HG02610 (cell line): ENCODE measurements at regions not wholly inside any gene's neighbourhood (a gene's known extent, or its start where the extent isn't known, plus 50 kb on each side); places are given as distances from the start of the nearest gene placed in this dataset.

Source experiments
- ATAC-seq: cut with Tn5 transposase; IDR thresholded peaks from one replicate; pipeline ENCODE4 v1.9.1; 2021; ENCODE audit warnings: mild to moderate bottlenecking, moderate library complexity; ENCODE audit not compliant: unreplicated experiment

DNA sequence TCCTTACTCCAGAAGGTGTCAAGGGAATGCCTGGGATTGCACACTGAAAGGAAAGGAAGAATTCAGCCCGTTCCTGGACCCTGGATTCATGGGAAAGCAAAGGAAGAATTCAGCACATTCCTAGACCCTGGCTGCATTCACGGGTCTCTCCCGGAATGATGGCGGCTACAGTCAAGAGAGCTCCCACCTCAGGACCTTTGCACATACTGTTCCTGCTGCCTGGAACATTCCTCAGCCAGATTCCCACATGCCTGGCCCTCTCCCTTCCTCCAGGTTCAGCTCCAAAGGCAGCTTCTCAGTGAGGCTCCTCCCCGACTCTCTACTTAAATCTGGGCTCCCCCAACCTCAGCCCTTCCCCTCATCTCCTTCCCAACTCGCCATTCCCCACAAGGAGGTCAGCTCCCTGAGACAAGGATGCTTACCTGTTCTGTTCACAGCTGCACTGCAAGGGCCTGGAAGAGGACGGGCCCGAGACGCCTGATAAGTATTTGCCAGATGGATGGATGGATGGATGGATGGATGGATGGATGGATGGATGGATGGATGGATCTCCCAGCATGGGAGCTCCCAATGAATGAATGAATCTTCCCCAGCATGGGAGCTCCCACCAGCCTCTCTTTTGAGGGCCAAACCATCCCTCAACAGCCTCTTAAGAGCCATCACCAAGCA is 77.4 kb downstream of the NCOR2 start:
- ATAC-seq = no peak

GRCh38 chr12:124489220-124489619 is 78.2 kb downstream of the NCOR2 start:
- ATAC-seq = no peak

DNA sequence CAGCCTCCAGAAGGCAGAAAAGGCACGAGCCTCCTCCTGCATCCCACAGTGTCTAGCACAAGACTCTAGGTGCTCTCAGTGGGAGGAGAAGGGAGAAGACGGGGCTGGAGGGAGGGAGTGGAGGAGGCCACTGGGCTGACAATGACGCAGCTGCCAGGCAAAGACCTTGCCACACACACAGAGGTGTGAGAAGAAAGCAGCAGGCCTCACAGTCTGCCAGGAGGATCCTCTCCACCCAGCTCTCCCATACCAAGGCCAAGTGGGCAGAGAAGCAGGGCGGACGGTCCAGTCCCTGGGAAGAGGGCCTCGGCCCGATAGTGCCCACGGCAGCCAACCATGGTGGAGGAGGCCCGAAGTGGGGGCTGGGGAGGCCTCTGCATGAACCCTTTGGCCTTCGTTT is 78.9 kb downstream of the NCOR2 start:
- ATAC-seq = no peak

- no peak for ATAC-seq
Observed at GRCh38 chr12:124487834-124488165, 79.6 kb downstream of the NCOR2 start.

DNA sequence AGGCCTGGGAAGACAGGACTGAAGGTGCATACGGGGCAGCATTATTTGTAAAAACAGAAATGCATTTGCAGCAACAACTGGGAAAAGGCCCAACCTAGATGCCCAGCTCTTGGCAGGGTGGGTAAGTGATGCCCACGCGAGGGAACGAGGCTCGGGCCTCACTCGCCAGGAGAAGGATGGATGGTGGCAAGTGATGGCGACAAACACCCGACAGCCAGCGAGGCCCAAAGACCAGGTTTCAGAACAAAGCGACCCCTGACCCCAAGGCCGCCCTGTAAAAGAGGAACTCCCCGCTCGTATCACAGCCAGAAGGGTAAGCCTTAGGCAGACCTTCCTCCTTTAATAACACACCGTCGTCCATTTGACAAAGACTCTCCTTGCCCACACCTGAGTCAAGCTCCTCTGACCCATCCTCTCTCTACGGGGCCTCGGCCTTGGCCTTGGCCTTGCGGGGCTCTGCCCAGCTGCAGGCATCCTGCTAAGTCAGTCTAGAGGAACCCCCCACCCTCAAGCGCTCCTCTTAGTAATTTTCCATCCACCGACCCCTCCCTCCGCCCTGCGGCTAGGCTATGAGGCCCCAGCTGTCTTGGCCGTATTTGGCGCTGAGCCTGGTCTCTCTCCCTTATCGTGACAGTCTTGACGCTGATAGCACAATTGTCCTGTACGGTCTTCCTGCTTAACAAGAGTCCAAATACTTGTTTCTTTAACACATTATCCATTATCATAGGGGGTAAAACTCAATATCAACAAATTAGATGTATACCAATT is 80.2 kb downstream of the NCOR2 start:
- ATAC-seq = no peak

DNA sequence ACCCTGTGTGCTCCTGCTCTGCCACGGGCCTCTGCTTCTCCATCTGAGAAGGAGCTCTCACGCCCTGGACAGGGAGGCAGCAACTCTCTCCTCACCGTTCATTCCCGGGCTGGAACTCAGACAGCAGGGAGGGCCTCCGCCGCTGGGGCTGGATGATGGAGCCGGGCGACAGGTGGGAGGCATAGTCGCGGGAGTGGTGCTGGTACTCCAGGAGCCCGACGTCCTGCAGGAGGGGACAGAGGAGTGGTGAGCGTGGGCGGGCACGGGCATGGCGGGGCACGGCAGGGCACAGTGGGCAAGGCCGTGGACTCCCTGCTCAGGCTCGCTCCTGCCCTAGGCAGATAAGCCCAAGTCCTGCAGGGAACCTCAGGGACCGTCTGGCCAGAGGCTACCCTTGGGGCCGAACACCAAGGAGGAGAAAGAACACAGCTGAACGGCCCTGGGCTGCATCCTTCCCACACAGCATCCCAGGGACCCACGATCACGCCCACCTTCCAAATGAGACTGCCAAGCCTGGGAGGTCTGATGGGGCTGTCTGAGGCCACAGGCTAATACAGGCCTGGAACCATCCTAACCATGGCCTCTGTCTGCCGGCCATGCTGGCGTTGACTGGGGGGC is 81.0 kb downstream of the NCOR2 start:
- no peak for ATAC-seq

- no peak for ATAC-seq
Observed at GRCh38 chr12:124485371-124485770, 82.0 kb downstream of the NCOR2 start.

DNA sequence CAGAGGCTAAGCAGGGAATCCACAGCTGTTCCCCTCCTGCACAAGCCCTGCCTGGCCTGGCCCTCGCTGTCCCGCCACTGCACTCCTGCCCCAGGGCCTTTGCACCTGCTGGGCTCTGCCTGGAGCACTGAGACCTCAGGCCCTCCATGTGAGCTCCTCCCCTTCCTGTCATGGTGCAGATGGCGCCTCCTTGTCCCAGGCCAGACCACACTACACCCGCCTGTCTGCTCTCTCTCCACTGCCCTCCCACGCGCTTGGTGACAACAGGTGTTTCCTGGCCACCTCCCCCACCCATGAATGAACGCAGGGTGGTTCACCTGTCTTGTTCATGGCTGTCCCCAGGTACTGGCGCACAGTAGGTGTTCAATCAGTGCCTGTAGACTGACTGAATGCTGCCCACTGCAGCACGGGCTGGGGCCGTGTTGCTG is 82.9 kb downstream of the NCOR2 start:
- no peak for ATAC-seq

DNA sequence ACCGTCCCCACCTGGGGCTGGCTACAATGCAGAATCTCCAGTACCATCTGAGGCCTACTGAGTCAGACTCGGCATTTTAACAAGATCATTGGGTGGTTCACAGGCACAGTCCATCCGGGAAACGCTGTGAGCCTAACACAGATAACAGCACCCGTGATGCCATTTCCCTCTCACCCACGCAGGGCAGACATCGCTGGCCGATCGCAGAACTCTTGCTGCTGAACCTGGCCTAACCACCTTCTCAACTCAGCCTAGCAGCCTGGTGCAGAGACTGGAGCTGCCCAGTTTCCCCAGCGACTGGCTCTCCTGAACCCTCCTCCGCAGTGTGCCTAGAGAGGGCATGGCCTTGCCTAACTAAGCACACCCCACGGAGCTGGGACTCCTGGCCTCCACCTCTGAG is 83.3 kb downstream of the NCOR2 start:
- no peak for ATAC-seq

- no peak for ATAC-seq
Observed at GRCh38 chr12:124482901-124483799, 84.3 kb downstream of the NCOR2 start.

GRCh38 chr12:124482567-124482893 is 84.9 kb downstream of the NCOR2 start:
- no peak for ATAC-seq

GRCh38 chr12:124481772-124482566 is 85.4 kb downstream of the NCOR2 start:
- no peak for ATAC-seq

DNA sequence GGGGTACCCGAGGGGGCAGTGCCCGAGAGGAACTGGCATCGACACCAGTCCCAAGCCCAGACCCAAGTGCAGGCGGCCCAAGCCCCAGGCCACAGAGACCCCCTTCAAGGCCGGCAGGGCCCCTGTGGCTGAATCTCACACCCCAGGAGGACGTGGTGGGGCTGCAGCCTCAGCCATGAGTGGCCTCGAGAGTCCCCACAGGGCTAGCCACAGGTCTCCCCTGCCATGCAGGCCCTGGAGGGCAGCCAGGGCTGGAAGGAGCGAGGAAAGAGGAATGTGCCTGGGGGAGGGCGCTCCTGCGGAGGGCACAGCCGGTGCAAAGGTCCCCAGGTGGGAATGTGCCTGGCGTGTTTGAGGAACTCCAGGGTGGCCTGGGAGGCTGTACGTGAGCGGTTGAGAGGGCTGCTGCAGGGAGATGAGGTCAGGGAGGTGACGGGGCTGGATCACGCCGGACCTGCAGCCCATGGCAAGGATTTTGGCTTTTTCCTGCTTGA is 86.1 kb downstream of the NCOR2 start:
- ATAC-seq = no peak

GRCh38 chr12:124480469-124481256 is 86.7 kb downstream of the NCOR2 start:
- peak; percentile 69 for ATAC-seq

GRCh38 chr12:124479680-124480468 is 87.5 kb downstream of the NCOR2 start:
- peak; percentile 22 for ATAC-seq

DNA sequence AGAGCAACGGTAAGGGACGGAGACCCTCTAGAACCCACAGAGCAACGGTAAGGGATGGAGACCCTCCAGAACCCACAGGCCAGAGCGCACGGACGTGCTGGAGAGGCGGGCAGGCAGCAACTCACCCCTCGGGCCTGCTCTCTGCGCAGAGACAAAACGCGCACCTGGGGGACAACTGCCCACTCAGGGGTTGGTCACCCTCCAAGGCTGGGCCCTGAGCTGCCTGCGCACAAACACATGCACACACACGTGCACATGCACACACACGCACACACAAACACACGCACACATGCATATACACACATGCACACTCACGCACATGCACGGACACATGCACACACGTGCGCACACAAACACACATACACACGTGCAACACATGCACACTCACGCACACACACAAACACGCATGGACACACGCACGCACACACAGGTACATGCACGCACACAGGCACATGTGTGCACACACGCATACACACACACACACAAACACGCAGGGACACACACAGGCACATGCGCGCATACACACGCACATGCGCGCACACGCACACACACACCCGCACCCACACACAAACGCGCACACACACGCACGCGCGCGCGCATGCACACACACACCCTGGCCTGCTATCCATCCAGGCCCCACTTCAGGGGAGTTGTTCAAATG is 88.3 kb downstream of the NCOR2 start:
- no peak for ATAC-seq

DNA sequence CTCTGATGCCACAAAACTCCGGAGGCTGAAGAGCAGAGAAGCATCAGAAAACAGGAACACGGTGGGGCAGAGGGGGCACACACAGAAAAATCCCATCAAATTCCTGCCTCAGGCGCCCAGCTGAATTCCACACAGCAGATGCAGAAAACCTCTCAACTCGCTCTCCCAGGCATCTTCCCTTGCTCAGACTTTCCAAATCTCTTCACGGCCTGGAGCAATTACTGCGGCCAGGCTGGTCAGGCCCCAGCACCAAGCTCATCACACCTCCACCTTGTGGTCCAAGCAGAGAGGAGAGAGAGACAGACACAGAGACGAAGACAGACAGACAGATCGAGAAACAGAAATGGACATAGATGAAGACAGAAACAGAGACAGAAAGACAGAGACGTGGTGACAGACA is 89.0 kb downstream of the NCOR2 start:
- ATAC-seq = no peak
